ENCODE measurements at regions not wholly inside any gene's neighbourhood (a gene's known extent, or its start where the extent isn't known, plus 50 kb on each side); places are given as distances from the start of the nearest gene placed in this dataset.
"Not testable (repeated sequence)": the region's sequence is repeated elsewhere in the genome, so short reads cannot be mapped to it uniquely, and the experiment has no call there.

GRCh38 chr10:65042496-65042895 is 1521.3 kb downstream of the REEP3 start:
- DNase-seq (ENCODE audit: low read depth in 3 of 3, low spot score in 2 of 3), result no peak

GRCh38 chr10:65046831-65047230 is 1525.6 kb downstream of the REEP3 start:
- DNase-seq (ENCODE audit: low read depth in 3 of 3, low spot score in 2 of 3), result no peak

- DNase-seq (ENCODE audit: low read depth in 3 of 3, low spot score in 2 of 3), result not testable (repeated sequence)
Observed at GRCh38 chr10:65052111-65052510, 1530.9 kb downstream of the REEP3 start.

GRCh38 chr10:65053397-65053796 is 1532.2 kb downstream of the REEP3 start:
- DNase-seq (ENCODE audit: low read depth in 3 of 3, low spot score in 2 of 3), result not testable (repeated sequence)

GRCh38 chr10:65053831-65054351 is 1532.7 kb downstream of the REEP3 start:
- not testable (repeated sequence) for DNase-seq (ENCODE audit: low read depth in 3 of 3, low spot score in 2 of 3)

GRCh38 chr10:65054701-65055100 is 1533.5 kb downstream of the REEP3 start:
- DNase-seq (ENCODE audit: low read depth in 3 of 3, low spot score in 2 of 3), result not testable (repeated sequence)

GRCh38 chr10:65065278-65065677 is 1544.1 kb downstream of the REEP3 start:
- no peak for DNase-seq (ENCODE audit: low read depth in 3 of 3, low spot score in 2 of 3)

- DNase-seq (ENCODE audit: low read depth in 3 of 3, low spot score in 2 of 3), result no peak
Observed at GRCh38 chr10:65083222-65083621, 1562.0 kb downstream of the REEP3 start.

GRCh38 chr10:65090991-65091390 is 1569.8 kb downstream of the REEP3 start:
- DNase-seq (ENCODE audit: low read depth in 3 of 3, low spot score in 2 of 3), result no peak

- no peak for DNase-seq (ENCODE audit: low read depth in 3 of 3, low spot score in 2 of 3)
Observed at GRCh38 chr10:65100146-65100545, 1578.9 kb downstream of the REEP3 start.

GRCh38 chr10:65100881-65101280 is 1579.7 kb downstream of the REEP3 start:
- DNase-seq (ENCODE audit: low read depth in 3 of 3, low spot score in 2 of 3), result not testable (repeated sequence)

- DNase-seq (ENCODE audit: low read depth in 3 of 3, low spot score in 2 of 3), result no peak
Observed at GRCh38 chr10:65110009-65110408, 1588.8 kb downstream of the REEP3 start.

GRCh38 chr10:65111059-65111458 is 1589.9 kb downstream of the REEP3 start:
- not testable (repeated sequence) for DNase-seq (ENCODE audit: low read depth in 3 of 3, low spot score in 2 of 3)

GRCh38 chr10:65112573-65112972 is 1591.4 kb downstream of the REEP3 start:
- DNase-seq (ENCODE audit: low read depth in 3 of 3, low spot score in 2 of 3), result no peak

- no peak for DNase-seq (ENCODE audit: low read depth in 3 of 3, low spot score in 2 of 3)
Observed at GRCh38 chr10:65123120-65123519, 1601.9 kb downstream of the REEP3 start.

GRCh38 chr10:65125212-65125611 is 1604.0 kb downstream of the REEP3 start:
- no peak for DNase-seq (ENCODE audit: low read depth in 3 of 3, low spot score in 2 of 3)

- DNase-seq (ENCODE audit: low read depth in 3 of 3, low spot score in 2 of 3), result no peak
Observed at GRCh38 chr10:65126288-65126687, 1605.1 kb downstream of the REEP3 start.

GRCh38 chr10:65128277-65128676 is 1607.1 kb downstream of the REEP3 start:
- DNase-seq (ENCODE audit: low read depth in 3 of 3, low spot score in 2 of 3), result no peak

- no peak for DNase-seq (ENCODE audit: low read depth in 3 of 3, low spot score in 2 of 3)
Observed at GRCh38 chr10:65130162-65130758, 1609.1 kb downstream of the REEP3 start.

- DNase-seq (ENCODE audit: low read depth in 3 of 3, low spot score in 2 of 3), result no peak
Observed at GRCh38 chr10:65133652-65134051, 1612.5 kb downstream of the REEP3 start.

GRCh38 chr10:65135508-65135907 is 1614.3 kb downstream of the REEP3 start:
- DNase-seq (ENCODE audit: low read depth in 3 of 3, low spot score in 2 of 3), result no peak

- DNase-seq (ENCODE audit: low read depth in 3 of 3, low spot score in 2 of 3), result no peak
Observed at GRCh38 chr10:65142641-65143435, 1621.6 kb downstream of the REEP3 start.

All from right renal cortex interstitium (tissue), 3 donors.